ENCODE measurements at regions not wholly inside any gene's neighbourhood (a gene's known extent, or its start where the extent isn't known, plus 50 kb on each side); places are given as distances from the start of the nearest gene placed in this dataset.

DNA sequence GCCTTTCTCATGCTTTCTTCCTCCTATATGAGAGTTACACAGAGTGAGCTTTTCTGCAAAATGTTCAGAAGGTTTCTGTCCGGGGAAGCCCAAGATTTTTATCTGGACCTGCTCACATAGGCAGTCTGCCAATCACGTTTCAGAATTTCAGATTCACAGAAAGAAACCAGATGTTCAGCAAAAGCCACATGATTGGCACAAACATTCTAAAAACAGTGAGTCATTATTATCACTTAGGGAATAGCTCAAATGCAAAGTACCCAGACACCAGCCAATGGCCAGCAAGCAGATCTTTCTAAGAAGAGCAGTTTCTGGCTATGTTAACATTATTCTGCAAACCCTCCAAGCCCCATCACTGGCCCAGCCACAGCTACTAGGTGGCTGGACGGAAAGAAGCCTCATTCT lies 1558.5 kb upstream of the TMEM132C start:
- Histone ChIP-seq H3K27ac (no peak overlapping the region), H3K4me1 (no peaks in the 10 kb centered on the region), H3K36me3 (no peaks in the 10 kb centered on the region), H3K27me3 (no peaks in the 10 kb centered on the region), H3K9me3 (no peaks in the 10 kb centered on the region), H3K4me3 (no peak overlapping the region)
- 22 to 36% methylated on average over 3 of the region's 3 CpGs for WGBS, 2 donors
- TF ChIP-seq POLR2A (IDR thresholded peaks at IDR 0.05): no peak
- no peak for TF ChIP-seq CTCF (IDR thresholded peaks at IDR 0.05)
- intact Hi-C loops (cut with DNase I): no loop called here
- DNase-seq: no peak

DNA sequence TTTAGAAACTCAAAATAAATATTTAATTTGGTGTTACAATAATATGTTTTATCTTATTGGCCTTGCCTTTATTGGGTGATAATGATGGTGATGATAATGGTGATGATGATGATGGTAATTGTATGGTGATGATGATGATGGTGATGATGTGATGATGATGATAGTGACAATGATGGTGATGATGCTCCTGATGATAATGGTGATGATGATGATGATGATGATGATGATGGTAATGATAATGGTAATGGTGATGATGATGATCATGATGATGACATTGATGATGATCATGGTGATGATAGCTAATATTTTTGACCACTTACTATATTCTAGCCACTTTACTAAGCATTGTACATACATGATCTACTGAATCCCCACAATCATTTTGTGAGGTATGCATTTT lies 1548.6 kb upstream of the TMEM132C start:
- Histone ChIP-seq H3K4me3 (no peak overlapping the region), H3K27me3 (no peaks in the 10 kb centered on the region), H3K4me1 (no peaks in the 10 kb centered on the region), H3K9me3 (no peaks in the 10 kb centered on the region), H3K27ac (no peak overlapping the region), H3K36me3 (no peaks in the 10 kb centered on the region)
- TF ChIP-seq CTCF (IDR thresholded peaks at IDR 0.05) (no peak), POLR2A (IDR thresholded peaks at IDR 0.05) (no peak)
- no peak for DNase-seq
- intact Hi-C loops (cut with DNase I): no loop called here

GRCh38 chr12:126719912-126720705 lies 1546.9 kb upstream of the TMEM132C start:
- Histone ChIP-seq H3K9me3 (no peaks in the 10 kb centered on the region), H3K4me1 (no peaks in the 10 kb centered on the region), H3K4me3 (no peak overlapping the region), H3K27ac (no peak overlapping the region), H3K27me3 (peaks cover 0 to 9% (median 0%) of the 10 kb centered on the region in 4 donors), H3K36me3 (no peaks in the 10 kb centered on the region)
- intact Hi-C loops (cut with DNase I): no loop called here
- DNase-seq: no peak
- WGBS, 2 donors: 57 to 64% methylated on average over 5 of the region's 5 CpGs
- no peak for TF ChIP-seq POLR2A (IDR thresholded peaks at IDR 0.05)
- no peak for TF ChIP-seq CTCF (IDR thresholded peaks at IDR 0.05)

DNA sequence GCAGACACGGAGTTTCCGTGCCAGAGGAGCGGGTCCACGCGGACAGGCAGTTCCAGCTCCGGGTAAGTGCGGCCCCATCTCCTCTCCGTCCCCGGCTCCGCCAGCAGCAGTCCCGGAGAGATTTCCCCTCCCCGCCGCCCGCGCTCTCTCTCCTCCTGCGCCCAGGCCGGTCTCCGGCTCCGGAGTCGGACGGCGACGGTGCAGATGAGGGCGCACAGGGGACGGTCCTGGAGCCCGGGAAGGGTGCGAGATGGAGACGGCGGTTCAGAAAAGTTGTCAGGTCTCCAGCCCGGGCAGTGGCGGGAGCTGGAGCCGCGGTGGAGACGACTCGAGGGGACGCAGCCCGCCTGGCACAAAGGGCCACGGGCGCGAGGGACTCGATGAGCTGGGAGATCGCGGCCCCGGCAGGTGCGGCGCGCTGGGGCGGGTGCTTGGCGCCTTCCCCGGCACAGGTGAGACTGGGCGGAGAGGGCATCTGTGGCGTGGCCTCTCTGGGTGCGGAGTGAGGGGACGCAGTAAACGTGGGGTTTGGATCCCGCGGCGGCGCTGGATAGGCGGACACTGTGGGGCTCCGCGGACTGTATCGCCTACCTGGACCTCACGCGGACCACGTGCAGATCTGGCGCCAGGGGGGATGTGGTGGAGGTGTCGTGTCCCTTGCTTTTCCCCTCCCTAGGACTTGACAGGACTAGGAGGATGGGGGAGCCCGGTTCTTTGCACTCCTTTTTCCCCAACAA lies 1540.3 kb upstream of the TMEM132C start:
- Histone ChIP-seq H3K9me3 (no peaks in the 10 kb centered on the region), H3K4me1 (no peaks in the 10 kb centered on the region), H3K4me3 (no peak overlapping the region), H3K27me3 (peaks cover 0 to 53% (median 2%) of the 10 kb centered on the region in 4 donors), H3K36me3 (no peaks in the 10 kb centered on the region), H3K27ac (no peak overlapping the region)
- TF ChIP-seq CTCF (IDR thresholded peaks at IDR 0.05) (no peak), POLR2A (IDR thresholded peaks at IDR 0.05) (no peak)
- intact Hi-C loops (cut with DNase I): no loop called here
- no peak for DNase-seq
- 7 to 25% methylated on average over 7 to 14 of the region's 69 CpGs for WGBS, 2 donors
